Gastrocnemius medialis (tissue), 4 donors: ENCODE measurements at regions not wholly inside any gene's neighbourhood (a gene's known extent, or its start where the extent isn't known, plus 50 kb on each side); places are given as distances from the start of the nearest gene placed in this dataset.

Experiments
- CTCF ChIP-seq, 5 experiments: fragments of 450-650 bp in 3 of 5; fragments of 200-600 bp in 2 of 5; sonication (generic) in 2 of 5; IDR thresholded peaks in 4 of 5; conservative IDR thresholded peaks in 1 of 5; 1 replicate in 4 of 5; 2 replicates in 1 of 5; pipeline ENCODE4 v1.5.1; 2016 to 2019; ENCODE audit warnings: antibody characterized with exemption in 5 of 5, mild to moderate bottlenecking in 3 of 5, moderate library complexity in 3 of 5
- POLR2A ChIP-seq, 2 donors: fragments of 450-650 bp; IDR thresholded peaks; one replicate each; pipeline ENCODE4 v1.6.1; 2017; ENCODE audit warnings: antibody characterized with exemption in 2 of 2, mild to moderate bottlenecking in 2 of 2, moderate library complexity in 2 of 2

GRCh38 chr6:150672800-150673199 is 73.1 kb downstream of the PLEKHG1 start:
- TF ChIP-seq CTCF (IDR thresholded peaks at IDR 0.05 in 4 of 5, conservative IDR thresholded peaks at IDR 0.05 in 1 of 5) (no peak), POLR2A (IDR thresholded peaks at IDR 0.05) (no peak)
